KG1 (cell line): ENCODE measurements at regions not wholly inside any gene's neighbourhood (a gene's known extent, or its start where the extent isn't known, plus 50 kb on each side); places are given as distances from the start of the nearest gene placed in this dataset.
"Not testable (repeated sequence)": the region's sequence is repeated elsewhere in the genome, so short reads cannot be mapped to it uniquely, and the experiment has no call there.

Experiments
- DNase-seq: peaks from one replicate; lab custom pipeline; 2025; lab: John Stamatoyannopoulos, UW

DNA sequence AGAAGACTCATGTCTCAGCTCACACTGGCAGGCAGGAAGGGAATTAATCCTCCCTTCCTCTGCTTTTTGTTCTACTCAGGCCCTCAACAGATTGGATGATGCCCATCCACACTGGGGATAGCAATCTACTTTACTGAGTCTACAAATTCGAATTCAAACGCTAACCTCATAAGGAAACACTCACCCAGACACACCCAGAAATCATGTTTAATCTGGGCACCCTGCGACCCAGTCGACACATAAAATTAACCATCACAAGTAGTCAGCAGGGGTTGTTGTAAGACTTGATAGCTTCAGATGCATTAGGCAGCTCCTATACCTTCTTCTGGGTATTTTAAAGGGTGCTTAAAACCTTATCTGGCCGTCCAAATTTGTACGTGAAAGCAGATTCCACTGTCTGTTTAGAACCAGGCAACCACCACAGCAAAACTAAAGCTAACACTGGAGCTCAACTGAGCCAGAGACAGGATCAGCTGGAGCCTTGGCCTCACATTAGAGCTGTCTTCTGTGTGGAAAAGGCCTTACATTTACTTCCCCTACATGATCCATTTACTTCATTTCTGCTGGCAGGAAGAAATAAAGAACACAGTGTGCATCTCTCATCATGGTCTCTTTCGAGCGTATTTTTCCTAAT lies 407.3 kb upstream of the PPP2R3A start:
- no peak for DNase-seq

DNA sequence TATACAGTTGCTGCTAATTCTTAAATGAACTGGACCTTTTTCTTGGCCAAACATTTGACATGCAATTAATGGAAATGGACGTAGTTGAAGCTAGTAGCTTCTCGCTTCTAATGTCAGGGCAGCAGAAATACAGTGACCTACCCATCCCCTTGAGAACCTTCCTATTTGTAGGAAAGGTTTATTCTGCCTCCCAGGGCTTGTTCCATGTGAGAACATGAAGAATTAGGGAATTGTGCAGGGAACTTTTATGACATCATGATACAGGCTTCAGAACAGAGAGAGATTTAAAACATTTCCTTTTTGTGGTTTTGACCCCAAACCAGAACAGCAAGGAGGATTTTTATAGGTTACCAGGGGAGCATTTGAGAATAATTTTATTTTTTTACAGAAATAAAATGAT lies 406.6 kb upstream of the PPP2R3A start:
- no peak for DNase-seq

GRCh38 chr3:135559802-135560201 lies 405.7 kb upstream of the PPP2R3A start:
- no peak for DNase-seq

GRCh38 chr3:135560847-135561246 lies 404.7 kb upstream of the PPP2R3A start:
- DNase-seq = no peak

DNA sequence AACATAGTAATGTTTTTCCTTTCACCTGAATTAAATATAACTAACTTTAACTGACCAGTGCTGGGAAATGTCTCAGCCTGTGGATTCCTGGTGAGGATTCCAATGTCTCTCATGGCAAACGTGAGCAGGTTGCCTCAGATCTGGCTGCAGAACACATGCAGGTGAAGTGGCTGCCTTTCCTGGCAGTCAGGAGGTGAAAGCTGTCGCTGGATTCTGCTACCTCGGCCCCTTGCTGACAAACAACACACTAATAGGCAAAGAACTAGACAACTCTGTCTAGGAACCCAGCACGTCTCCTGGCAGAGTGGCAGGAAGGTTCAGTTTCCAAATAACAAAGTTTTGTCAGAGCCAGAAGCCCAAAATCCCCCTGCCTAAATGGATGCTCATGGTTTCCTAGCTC lies 400.8 kb upstream of the PPP2R3A start:
- no peak for DNase-seq

- no peak for DNase-seq
Observed at GRCh38 chr3:135565546-135565945, 400.0 kb upstream of the PPP2R3A start.

- no peak for DNase-seq
Observed at GRCh38 chr3:135567223-135567622, 398.3 kb upstream of the PPP2R3A start.

DNA sequence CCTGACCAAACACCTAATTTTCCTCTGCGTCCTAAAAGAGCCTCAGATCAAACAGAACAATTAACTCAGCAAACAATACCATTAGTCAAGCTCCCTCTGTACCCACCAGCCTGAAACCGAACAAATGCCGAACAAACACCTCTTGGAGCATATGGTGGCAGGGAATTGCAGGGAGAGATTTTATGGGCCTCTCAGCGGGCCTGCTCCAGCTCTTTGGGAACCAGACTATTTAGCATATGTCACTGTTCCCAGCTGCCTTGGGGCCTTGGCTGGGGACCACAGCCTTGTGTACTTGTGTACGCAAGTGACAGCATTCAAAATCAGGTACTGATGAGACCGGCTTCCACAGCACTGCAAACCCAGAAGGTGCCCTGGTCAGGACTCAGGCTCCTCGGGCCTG lies 388.8 kb upstream of the PPP2R3A start:
- no peak for DNase-seq

DNA sequence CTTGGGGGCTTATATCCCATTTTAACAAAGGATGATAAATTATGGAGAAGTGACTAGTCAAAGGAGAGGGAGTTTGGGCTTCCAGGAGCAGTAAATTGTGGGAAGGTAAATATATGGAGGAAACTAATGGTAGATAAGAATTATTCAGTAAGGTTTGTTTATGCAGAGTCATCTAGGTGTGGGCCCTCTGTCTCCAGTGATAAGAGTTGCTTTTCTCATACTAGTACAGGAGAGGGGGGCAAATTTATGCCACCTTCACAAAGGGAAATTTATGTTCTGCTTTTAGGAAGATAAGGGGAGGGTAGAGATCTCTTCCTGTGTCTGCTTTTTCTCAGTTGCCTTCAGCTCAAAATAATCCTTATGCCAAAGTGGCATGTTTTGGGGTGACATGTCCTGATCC lies 383.7 kb upstream of the PPP2R3A start:
- no peak for DNase-seq

GRCh38 chr3:135582800-135583199 lies 382.7 kb upstream of the PPP2R3A start:
- no peak for DNase-seq

- no peak for DNase-seq
Observed at GRCh38 chr3:135596563-135596962, 369.0 kb upstream of the PPP2R3A start.

DNA sequence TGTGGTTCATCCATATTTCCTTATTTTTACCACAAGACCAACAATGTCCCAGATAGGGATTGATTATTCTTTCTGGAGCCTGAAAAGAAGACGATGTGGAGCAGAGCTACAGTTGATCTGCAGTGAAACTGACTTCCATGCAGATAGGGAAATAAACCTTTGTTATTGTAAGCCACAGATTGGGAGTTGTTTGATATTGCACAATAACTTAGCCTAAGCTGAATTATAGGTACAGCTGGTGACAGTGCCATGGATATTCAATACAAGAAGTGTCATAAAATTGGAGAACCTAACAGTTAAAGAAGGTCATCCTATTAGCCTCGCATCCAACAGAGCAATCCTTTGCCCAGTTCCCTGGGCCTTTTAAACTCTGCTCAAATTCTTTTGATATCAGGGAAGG lies 367.7 kb upstream of the PPP2R3A start:
- no peak for DNase-seq

- DNase-seq = no peak
Observed at GRCh38 chr3:135598597-135598996, 366.9 kb upstream of the PPP2R3A start.

GRCh38 chr3:135604512-135604911 lies 361.0 kb upstream of the PPP2R3A start:
- DNase-seq = not testable (repeated sequence)

DNA sequence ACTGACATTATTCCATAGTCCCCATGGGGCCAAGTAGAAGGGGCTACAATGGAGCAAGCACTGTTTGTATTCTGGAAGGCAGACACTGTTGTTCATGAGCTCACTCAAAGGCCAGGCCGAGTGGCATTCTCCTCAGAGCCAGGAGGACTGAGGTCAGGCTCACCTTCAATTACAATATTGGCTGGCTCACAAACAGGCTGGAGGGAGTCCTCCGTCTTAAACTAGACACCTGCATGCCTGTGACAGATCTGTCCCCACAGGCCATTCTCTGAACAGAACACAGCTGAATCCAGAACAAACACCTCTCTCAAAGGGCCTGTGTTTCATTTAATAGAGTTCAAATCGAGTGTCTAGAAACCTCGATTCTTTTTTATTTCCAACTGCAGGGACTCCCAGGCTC lies 347.4 kb upstream of the PPP2R3A start:
- no peak for DNase-seq

GRCh38 chr3:135621184-135621920 lies 344.2 kb upstream of the PPP2R3A start:
- DNase-seq = no peak

GRCh38 chr3:135622215-135622614 lies 343.3 kb upstream of the PPP2R3A start:
- no peak for DNase-seq

DNA sequence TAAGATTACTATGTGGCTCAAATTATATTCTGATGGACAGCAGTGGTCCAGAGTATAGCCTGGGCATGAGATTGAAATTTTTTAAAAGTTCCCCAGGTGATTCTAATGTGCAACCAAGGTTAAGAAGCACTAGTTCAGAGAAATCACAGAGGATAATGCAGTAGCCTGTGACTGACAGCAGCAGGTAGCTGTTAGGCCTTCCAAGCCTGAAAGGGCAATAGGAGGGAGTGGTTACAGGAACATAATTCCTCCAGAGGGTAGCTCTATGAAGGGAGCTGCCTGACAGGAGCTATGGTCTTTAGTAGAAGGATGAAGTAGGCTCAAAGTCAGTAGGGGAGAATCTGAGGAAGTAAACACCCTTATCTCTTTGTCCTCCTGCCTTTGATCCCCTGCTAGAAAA lies 342.9 kb upstream of the PPP2R3A start:
- no peak for DNase-seq

GRCh38 chr3:135623558-135623957 lies 342.0 kb upstream of the PPP2R3A start:
- DNase-seq = no peak

DNA sequence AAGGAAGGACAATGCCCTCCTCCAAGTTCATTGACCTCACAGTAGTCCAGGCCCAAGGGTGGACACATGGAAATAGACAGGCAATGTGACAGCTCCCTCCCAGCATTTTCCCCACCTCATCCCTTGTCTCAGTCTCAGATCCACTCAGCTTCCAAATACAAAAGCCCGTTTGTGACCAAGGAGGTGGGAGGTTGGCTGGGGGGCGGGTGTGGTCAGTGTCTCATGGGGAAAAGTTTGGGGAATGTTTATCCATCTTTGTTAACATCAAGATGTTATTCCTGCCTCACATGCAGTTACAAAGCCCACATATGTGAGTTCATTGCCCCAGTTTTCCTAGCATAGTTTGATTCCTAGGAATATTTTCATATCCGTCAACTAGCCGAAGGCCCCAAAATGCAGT lies 338.5 kb upstream of the PPP2R3A start:
- DNase-seq = no peak

DNA sequence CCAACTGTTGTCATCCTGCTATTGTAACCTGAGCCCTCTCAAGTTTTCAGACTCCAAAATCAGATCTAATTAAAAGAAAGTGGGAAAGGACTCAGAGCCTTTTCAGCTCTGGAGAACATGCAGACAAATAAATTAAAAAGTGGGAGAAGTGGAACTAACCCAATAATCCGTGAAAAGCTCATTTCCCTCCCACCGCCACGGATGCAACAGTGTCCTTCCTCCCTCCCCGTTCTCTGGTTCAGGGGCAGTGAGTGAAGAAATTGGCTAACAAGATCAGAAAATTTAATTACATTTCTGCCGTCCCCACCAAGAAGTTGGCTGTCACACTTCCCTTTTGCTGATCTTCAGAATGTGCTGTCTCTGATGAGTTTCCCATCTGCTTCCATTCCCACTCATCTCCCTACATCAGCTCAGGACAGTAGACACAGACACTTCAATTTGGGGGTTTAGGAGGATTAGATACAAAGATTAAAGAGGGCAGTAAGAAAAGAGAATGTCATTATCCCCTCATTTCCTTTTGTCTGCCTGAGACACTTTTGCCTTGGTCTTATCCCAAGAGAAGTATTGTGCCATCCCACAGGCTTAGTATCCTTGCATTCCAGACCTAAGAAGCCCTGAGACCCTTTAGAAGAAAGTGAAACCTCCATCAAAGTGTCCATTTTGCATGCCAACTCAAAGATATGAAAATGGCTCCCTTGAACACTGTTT lies 335.7 kb upstream of the PPP2R3A start:
- DNase-seq = no peak

DNA sequence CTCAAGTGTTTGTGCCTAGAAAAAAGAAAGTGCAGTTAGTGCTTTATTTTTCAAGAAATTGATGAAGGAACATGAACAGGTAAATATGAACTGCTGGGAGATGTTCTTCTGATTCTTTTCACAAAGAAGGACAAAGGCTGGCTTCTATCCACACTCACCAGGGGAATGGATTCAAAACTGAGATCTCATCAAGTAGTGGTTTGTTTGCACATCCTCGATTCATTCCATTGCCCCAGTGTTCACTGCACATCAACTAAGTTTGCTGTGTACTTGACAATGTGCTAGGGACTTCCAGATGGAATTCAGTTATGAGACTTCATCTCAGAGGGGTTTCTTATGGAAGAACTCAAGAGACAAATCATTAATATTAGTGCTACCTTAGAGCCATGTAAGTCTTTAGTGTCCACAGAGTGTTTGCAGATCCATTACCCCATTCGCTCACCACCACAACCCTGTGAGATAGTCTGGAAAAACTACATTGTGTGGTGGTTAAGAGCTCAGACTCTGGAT lies 332.9 kb upstream of the PPP2R3A start:
- DNase-seq = no peak

GRCh38 chr3:135633078-135633477 lies 332.4 kb upstream of the PPP2R3A start:
- no peak for DNase-seq
